ENCODE measurements at regions not wholly inside any gene's neighbourhood (a gene's known extent, or its start where the extent isn't known, plus 50 kb on each side); places are given as distances from the start of the nearest gene placed in this dataset.

DNA sequence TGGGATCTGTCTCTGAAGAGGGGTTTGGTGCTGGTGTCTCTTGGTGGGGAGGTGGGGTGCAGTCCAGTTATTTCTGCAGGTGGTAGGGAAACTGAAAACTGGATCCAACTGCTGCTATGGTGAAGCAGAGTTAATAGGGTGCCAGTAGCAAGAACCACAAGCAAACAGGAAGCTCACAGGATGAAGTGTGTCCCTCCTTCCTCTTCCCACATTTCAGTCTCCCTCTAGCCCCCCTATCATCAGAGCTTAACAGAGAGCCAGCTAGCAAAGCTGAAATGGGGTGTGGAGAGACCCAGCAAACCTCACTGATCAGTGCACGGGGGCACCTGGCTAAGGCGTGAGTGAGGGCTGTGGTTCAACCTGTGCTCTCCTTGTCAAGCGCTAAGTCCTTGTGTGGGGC is 69.1 kb upstream of the C12orf71 start:
- intact Hi-C loops (cut with DNase I, micrococcal nuclease) = no loop called here
- Mint-ChIP-seq H3K4me3 (no peak overlapping the region), H3K27me3 (no peaks in the 10 kb centered on the region), H3K9me3 (no peaks in the 10 kb centered on the region), H3K27ac (no peak overlapping the region), H3K36me3 (ENCODE audit: low read depth) (no peaks in the 10 kb centered on the region), H3K4me1 (ENCODE audit: low read depth) (no peaks in the 10 kb centered on the region)
- no peak for DNase-seq
- Histone ChIP-seq H3K27ac (ENCODE audit: low read depth in 1 of 2, low read length in 2 of 2) (no peak overlapping the region), H3K9me3 (ENCODE audit: control insufficient read depth in 1 of 2, insufficient read depth in 1 of 2, low read length in 2 of 2) (no peaks in the 10 kb centered on the region), H3K4me3 (ENCODE audit: low read length) (no peak overlapping the region), H3K27me3 (ENCODE audit: control insufficient read depth in 1 of 2, insufficient read depth in 2 of 2, low read length in 2 of 2) (no peaks in the 10 kb centered on the region), H3K36me3 (ENCODE audit: insufficient read depth, low read length) (no peaks in the 10 kb centered on the region), H3K4me1 (ENCODE audit: insufficient read depth, low read length) (no peaks in the 10 kb centered on the region)
- TF ChIP-seq, protein P1, sequence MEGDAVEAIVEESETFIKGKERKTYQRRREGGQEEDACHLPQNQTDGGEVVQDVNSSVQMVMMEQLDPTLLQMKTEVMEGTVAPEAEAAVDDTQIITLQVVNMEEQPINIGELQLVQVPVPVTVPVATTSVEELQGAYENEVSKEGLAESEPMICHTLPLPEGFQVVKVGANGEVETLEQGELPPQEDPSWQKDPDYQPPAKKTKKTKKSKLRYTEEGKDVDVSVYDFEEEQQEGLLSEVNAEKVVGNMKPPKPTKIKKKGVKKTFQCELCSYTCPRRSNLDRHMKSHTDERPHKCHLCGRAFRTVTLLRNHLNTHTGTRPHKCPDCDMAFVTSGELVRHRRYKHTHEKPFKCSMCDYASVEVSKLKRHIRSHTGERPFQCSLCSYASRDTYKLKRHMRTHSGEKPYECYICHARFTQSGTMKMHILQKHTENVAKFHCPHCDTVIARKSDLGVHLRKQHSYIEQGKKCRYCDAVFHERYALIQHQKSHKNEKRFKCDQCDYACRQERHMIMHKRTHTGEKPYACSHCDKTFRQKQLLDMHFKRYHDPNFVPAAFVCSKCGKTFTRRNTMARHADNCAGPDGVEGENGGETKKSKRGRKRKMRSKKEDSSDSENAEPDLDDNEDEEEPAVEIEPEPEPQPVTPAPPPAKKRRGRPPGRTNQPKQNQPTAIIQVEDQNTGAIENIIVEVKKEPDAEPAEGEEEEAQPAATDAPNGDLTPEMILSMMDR (IDR thresholded peaks at IDR 0.05) = no peak
- ChIA-PET CTCF (no interaction called here), POLR2A (interaction anchor here (0.9 kb wide), 1 partner anchor 139 kb away, joined by 3 read pairs; no protein-coding TSS in a partner anchor)
- ATAC-seq (ENCODE audit: poor library complexity) = no peak

DNA sequence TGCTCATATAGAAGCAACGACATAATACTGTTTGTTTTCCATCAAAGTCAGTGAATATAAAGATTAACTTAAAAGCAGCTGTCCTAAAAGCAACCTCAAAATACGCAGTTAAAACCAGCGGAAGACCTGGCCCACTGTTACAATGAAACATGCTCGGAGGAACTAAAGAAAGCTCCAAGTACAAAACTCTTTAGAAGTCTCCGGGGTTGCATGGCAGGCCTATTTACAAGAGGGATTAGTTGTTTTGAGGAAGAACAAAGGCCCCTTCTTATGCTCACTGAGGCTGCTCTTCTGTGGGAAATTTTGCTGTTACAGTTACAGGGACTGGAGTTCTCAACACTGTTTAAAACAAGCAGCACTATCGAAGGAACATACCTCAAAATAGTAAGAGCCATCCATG is 75.9 kb upstream of the C12orf71 start:
- no peaks in the 10 kb centered on the region for H3K36me3 Mint-ChIP-seq (ENCODE audit: low read depth)
- POLR2A ChIA-PET = no interaction called here

DNA sequence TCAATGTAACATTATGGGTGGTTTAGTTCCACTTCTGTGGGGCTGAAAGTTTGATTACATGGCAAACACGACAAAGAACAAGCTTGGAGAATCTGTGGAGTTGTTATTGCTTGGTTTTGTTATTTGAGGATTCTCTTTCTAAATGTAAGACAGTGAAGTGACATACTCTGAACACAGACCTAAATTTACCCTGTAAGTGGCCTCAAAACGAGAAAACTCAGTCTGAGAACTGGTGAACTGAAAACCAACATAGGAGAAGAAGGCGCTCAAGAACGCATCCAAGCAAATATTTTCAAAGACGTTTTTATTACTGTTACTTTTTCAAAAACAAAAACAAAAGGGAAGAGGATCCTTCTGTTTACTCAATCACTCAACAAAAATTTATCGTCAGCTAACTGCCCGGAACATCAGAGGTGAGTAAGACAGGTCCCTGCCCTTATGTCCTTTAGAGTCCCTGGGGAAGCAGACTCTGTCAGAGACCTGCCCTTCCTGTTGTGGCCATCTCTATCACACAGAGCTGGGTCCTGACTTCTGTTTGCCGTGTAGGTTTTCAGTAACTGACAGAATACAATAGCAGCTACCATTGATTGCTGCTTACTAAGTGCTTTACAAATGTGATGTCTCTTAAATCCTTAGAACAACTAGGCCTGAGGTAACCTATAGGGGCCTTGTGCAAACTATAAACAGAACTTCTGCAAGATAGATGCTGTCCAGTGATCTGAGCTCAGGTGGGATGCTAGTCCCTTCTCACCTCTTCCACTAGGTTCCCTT is 79.3 kb upstream of the C12orf71 start:
- H3K27me3 ChIP-seq (ENCODE audit: control insufficient read depth in 1 of 2, insufficient read depth in 2 of 2, low read length in 2 of 2) = no peaks in the 10 kb centered on the region
- intact Hi-C loops (cut with DNase I, micrococcal nuclease) = no loop called here
- no peaks in the 10 kb centered on the region for H3K9me3 ChIP-seq (ENCODE audit: control insufficient read depth in 1 of 2, insufficient read depth in 1 of 2, low read length in 2 of 2)
- peaks cover 2% of the 10 kb centered on the region for H3K9me3 Mint-ChIP-seq
- ChIA-PET CTCF (no interaction called here), POLR2A (no interaction called here)
- no peak overlapping the region for H3K4me3 ChIP-seq (ENCODE audit: low read length)
- ATAC-seq (ENCODE audit: poor library complexity) (no peak), DNase-seq (no peak)
- H3K36me3 ChIP-seq (ENCODE audit: insufficient read depth, low read length) = no peaks in the 10 kb centered on the region
- H3K27me3 Mint-ChIP-seq = no peaks in the 10 kb centered on the region
- H3K4me3 Mint-ChIP-seq = no peak overlapping the region
- H3K4me1 ChIP-seq (ENCODE audit: insufficient read depth, low read length) = no peaks in the 10 kb centered on the region
- no peaks in the 10 kb centered on the region for H3K4me1 Mint-ChIP-seq (ENCODE audit: low read depth)
- H3K36me3 Mint-ChIP-seq (ENCODE audit: low read depth) = no peaks in the 10 kb centered on the region
- TF ChIP-seq, protein P1 (IDR thresholded peaks at IDR 0.05) = no peak
- H3K27ac Mint-ChIP-seq = no peak overlapping the region
- H3K27ac ChIP-seq (ENCODE audit: low read depth in 1 of 2, low read length in 2 of 2) = no peak overlapping the region

More for the DNA sequence above, 75.9 kb upstream of the C12orf71 start:
- Histone ChIP-seq H3K36me3 (ENCODE audit: insufficient read depth, low read length) (no peaks in the 10 kb centered on the region), H3K27ac (ENCODE audit: low read depth in 1 of 2, low read length in 2 of 2) (no peak overlapping the region), H3K9me3 (ENCODE audit: control insufficient read depth in 1 of 2, insufficient read depth in 1 of 2, low read length in 2 of 2) (no peaks in the 10 kb centered on the region), H3K4me3 (ENCODE audit: low read length) (no peak overlapping the region), H3K4me1 (ENCODE audit: insufficient read depth, low read length) (no peaks in the 10 kb centered on the region), H3K27me3 (ENCODE audit: control insufficient read depth in 1 of 2, insufficient read depth in 2 of 2, low read length in 2 of 2) (no peaks in the 10 kb centered on the region)
- TF ChIP-seq, protein P1 (IDR thresholded peaks at IDR 0.05) = no peak
- intact Hi-C loops (cut with DNase I, micrococcal nuclease) = no loop called here
- H3K4me1 Mint-ChIP-seq (ENCODE audit: low read depth) = no peaks in the 10 kb centered on the region
- ATAC-seq (ENCODE audit: poor library complexity) (no peak), DNase-seq (no peak)
- CTCF ChIA-PET = no interaction called here
- H3K27me3 Mint-ChIP-seq = no peaks in the 10 kb centered on the region
- no peak overlapping the region for H3K4me3 Mint-ChIP-seq
- H3K9me3 Mint-ChIP-seq = no peaks in the 10 kb centered on the region
- no peak overlapping the region for H3K27ac Mint-ChIP-seq
